DMS 273 treated with DMSO at 0.1 percent for 48 hours (cell line): ENCODE measurements at regions not wholly inside any gene's neighbourhood (a gene's known extent, or its start where the extent isn't known, plus 50 kb on each side); places are given as distances from the start of the nearest gene placed in this dataset.

ENCODE experiments used
- DNase-seq: peaks from one replicate; lab custom pipeline; 2025; lab: John Stamatoyannopoulos, UW

- no peak for DNase-seq
Measured at GRCh38 chr9:103625161-103625804, 468.8 kb upstream of the SMC2 start.

- no peak for DNase-seq
Measured at GRCh38 chr9:103627731-103628130, 466.4 kb upstream of the SMC2 start.

GRCh38 chr9:103649086-103649485 is 445.0 kb upstream of the SMC2 start:
- DNase-seq: no peak

- DNase-seq: no peak
Measured at GRCh38 chr9:103658156-103658555, 436.0 kb upstream of the SMC2 start.

GRCh38 chr9:103660830-103661229 is 433.3 kb upstream of the SMC2 start:
- no peak for DNase-seq

GRCh38 chr9:103661663-103662062 is 432.4 kb upstream of the SMC2 start:
- no peak for DNase-seq

- no peak for DNase-seq
Measured at GRCh38 chr9:103669296-103669695, 424.8 kb upstream of the SMC2 start.

- DNase-seq: no peak
Measured at GRCh38 chr9:103674271-103674670, 419.8 kb upstream of the SMC2 start.

GRCh38 chr9:103680581-103680980 is 413.5 kb upstream of the SMC2 start:
- DNase-seq: no peak

GRCh38 chr9:103681435-103681834 is 412.7 kb upstream of the SMC2 start:
- DNase-seq: no peak

GRCh38 chr9:103700195-103700962 is 393.7 kb upstream of the SMC2 start:
- DNase-seq: no peak

- no peak for DNase-seq
Measured at GRCh38 chr9:103702572-103702971, 391.5 kb upstream of the SMC2 start.

GRCh38 chr9:103707181-103707580 is 386.9 kb upstream of the SMC2 start:
- DNase-seq: no peak

- no peak for DNase-seq
Measured at GRCh38 chr9:103709366-103709765, 384.7 kb upstream of the SMC2 start.

GRCh38 chr9:103713631-103714030 is 380.5 kb upstream of the SMC2 start:
- no peak for DNase-seq

GRCh38 chr9:103714992-103715391 is 379.1 kb upstream of the SMC2 start:
- DNase-seq: no peak

- no peak for DNase-seq
Measured at GRCh38 chr9:103721056-103721455, 373.1 kb upstream of the SMC2 start.

- DNase-seq: no peak
Measured at GRCh38 chr9:103730866-103731265, 363.2 kb upstream of the SMC2 start.

- DNase-seq: no peak
Measured at GRCh38 chr9:103731541-103731940, 362.6 kb upstream of the SMC2 start.

GRCh38 chr9:103734471-103734870 is 359.6 kb upstream of the SMC2 start:
- DNase-seq: no peak

GRCh38 chr9:103755441-103755840 is 338.7 kb upstream of the SMC2 start:
- DNase-seq: no peak

- DNase-seq: no peak
Measured at GRCh38 chr9:103755986-103756385, 338.1 kb upstream of the SMC2 start.

GRCh38 chr9:103757062-103757461 is 337.0 kb upstream of the SMC2 start:
- DNase-seq: no peak

GRCh38 chr9:103761466-103761865 is 332.6 kb upstream of the SMC2 start:
- no peak for DNase-seq
